Coronary artery (tissue), 2 donors: ENCODE measurements at regions not wholly inside any gene's neighbourhood (a gene's known extent, or its start where the extent isn't known, plus 50 kb on each side); places are given as distances from the start of the nearest gene placed in this dataset.

ENCODE experiments used
- DNase-seq: peaks from one replicate; pipeline ENCODE4 v3.0.0-alpha.2; 2017; ENCODE audit warnings: low spot score
- H3K27ac ChIP-seq, 2 donors: fragments of 200-600 bp; sonication (generic); one replicate each; pipeline ENCODE4 v1.5.1; 2016 to 2019
- H3K4me3 ChIP-seq: fragments of 200-600 bp; sonication (generic); 2 replicates; pipeline ENCODE4 v1.5.1; 2016; ENCODE audit warnings: mild to moderate bottlenecking, moderate library complexity
- TF ChIP-seq, protein P1 (sequence below): fragments of 200-600 bp; sonication (generic); IDR thresholded peaks from one replicate; pipeline ENCODE4 v1.5.1; 2019; ENCODE audit warnings: antibody characterized with exemption

DNA sequence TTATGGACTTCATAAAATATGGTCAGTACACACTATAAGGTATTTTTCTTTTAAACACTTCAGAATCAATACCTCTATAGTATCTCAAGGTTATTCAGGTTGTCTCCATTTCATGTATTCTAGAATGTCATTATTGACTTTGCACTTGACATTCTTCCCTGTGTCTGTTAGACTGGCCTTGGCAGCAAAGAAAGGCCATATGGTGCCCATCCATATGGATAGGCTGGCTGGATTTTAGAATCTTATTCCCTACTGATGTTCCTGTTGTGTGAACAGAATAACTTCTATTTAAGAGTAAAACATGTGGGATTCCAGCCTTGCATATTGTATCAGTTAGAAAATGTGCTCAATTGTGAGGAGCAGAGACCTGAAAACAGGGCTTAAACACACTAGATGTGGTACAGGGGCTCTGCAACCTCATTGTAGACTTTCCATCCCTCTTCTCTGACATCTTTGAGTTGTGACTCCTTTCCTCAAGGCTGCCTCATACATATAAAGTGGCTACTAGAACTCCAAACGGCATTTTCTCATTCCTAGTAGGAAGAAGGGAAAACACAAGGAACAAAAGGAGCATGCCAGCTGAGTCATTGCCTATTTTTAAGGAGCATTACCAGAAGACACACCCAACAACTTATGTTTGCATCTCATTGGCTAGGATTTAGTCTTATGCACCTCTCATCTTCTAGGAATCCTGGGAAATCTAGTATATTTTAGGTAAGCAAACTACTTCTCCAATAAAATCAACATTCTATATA, 221.2 kb upstream of the TMPO start:
- TF ChIP-seq, protein P1, sequence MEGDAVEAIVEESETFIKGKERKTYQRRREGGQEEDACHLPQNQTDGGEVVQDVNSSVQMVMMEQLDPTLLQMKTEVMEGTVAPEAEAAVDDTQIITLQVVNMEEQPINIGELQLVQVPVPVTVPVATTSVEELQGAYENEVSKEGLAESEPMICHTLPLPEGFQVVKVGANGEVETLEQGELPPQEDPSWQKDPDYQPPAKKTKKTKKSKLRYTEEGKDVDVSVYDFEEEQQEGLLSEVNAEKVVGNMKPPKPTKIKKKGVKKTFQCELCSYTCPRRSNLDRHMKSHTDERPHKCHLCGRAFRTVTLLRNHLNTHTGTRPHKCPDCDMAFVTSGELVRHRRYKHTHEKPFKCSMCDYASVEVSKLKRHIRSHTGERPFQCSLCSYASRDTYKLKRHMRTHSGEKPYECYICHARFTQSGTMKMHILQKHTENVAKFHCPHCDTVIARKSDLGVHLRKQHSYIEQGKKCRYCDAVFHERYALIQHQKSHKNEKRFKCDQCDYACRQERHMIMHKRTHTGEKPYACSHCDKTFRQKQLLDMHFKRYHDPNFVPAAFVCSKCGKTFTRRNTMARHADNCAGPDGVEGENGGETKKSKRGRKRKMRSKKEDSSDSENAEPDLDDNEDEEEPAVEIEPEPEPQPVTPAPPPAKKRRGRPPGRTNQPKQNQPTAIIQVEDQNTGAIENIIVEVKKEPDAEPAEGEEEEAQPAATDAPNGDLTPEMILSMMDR, result no peak
- H3K4me3 ChIP-seq, result no peak overlapping the region
- no peak overlapping the region for H3K27ac ChIP-seq
- DNase-seq, result no peak

DNA sequence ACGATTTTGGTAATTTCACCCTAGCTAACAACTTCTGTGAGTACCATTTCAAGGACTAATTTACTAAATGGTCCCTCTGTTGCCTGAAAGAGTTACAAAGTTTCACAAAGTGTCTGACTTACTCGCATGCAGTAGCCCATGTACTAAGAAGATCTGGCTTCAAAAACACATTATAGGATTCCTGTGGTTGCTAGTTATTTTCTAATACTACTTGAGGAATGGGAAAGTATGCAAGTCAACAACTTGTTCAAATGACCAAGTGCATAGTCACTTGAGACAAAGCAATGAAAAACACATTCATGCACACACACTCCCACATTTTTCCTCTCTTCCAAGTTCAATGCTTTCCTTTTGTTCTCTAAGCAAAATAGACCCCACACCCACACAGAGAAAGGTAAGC, 219.7 kb upstream of the TMPO start:
- TF ChIP-seq, protein P1, result no peak
- no peak overlapping the region for H3K27ac ChIP-seq
- DNase-seq, result no peak
- no peak overlapping the region for H3K4me3 ChIP-seq

DNA sequence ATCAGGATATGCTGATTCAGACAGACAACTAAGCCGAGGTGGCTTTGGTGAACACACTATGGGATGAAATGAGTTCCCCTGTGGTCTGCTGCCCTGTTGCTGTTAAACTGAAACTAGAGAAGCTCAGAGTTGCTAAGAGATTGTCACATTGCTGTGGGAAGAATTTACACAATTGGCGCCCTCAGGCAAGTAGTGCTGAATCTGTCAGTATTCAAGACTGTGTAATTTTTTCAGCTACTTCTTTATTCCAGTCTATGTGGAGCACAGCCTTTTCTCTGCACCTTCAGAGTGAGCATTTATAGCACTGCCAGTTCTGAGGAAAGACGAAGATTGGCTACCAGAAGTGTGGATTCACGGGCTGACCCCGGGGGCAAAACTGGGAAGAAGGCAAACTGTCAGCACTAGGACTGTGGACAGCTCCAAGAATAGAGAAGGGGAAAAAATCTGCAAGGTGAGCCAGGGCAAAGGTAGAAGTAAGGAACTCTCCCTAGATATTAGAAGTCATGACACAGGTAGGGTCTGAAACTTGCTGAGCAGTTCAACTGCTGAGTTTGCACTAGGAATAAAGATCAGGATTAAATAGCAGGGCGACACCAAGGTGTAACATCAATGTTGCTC, 218.8 kb upstream of the TMPO start:
- no peak overlapping the region for H3K4me3 ChIP-seq
- TF ChIP-seq, protein P1, result no peak
- DNase-seq, result no peak
- no peak overlapping the region for H3K27ac ChIP-seq

DNA sequence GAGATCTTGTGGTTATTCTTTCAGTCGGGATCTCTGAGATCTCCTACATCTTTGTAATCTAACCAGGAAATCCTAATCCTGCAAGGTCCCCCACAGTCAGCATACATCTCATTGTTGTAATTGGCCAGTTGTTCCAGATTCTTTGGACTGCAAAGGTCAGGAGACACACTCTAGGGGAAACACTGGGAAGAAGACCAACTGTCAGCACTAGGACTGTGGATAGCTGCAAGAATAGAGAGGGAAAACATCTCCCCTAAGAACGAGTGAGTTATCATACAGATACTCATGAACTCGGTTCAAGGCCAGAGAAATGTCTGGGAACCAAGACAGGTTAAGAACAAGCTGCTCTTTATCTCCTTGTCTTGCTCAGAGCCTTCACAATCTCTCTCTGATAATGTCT, 217.9 kb upstream of the TMPO start:
- no peak overlapping the region for H3K27ac ChIP-seq
- TF ChIP-seq, protein P1, result no peak
- no peak overlapping the region for H3K4me3 ChIP-seq
- DNase-seq, result no peak

DNA sequence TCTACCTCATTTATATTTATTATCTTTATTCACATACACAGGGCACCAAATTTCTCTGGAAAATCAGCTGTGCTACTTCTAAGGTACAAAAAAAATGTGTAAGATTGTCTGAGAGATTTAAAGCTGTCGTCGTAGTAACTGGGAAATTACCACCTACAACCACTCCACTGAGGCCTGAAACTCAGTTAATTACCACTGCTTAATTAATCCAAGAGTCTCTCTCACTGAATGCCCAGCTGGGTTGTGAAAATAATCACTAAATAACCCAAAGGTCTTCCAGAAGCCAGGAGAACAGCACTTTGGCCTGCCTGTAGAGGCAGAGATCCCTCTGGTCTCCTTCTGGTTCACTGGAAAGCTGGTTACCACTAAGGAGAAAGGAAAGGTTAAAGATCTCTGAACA, 207.2 kb upstream of the TMPO start:
- TF ChIP-seq, protein P1, result no peak
- Histone ChIP-seq H3K27ac (no peak overlapping the region), H3K4me3 (no peak overlapping the region)
- DNase-seq, result no peak

DNA sequence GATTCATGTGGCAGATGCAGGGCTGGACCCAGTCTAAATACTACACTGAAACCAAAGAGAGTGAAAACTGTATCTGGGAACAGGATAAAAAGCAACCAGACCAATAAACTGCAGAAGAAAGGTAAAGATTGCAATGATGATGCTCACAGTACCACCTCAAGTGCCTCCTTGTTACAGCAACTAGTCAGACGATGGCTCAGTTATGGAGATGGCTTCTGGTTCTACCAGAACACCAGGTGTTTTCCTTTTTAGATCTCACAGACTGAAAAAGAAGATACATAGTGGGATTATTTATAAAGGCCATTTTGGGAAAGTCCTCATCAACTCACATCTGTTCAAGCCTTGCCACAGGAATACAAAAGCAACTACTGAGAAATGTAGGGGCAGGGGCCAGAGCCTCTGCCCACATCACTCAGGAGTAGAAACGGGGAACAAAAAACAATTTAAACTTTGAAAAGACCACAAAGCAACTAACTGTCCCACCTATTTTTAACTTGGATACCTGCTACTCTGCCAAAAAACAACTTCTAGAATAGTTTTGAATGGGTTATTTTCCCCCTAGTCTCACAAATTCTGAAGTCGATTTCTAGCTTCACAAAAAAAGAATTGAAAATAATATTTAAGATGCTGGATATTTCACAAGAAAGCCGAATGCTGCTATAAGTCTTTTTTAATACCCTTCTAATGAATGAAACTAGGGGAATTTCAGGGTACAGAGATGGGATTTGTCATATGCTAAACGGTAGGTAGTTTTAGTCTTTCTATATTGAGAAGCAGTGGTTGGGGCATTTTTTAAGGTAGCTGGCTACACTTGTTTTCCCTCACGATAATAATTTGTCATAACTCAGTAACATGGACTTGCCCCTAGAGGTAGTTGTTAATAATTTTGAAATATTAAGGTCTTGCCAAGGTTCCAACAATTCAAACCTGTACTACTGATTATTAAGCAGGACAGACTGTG, 197.2 kb upstream of the TMPO start:
- TF ChIP-seq, protein P1, result no peak
- Histone ChIP-seq H3K4me3 (no peak overlapping the region), H3K27ac (no peak overlapping the region)
- DNase-seq, result no peak
